ENCODE measurements at regions not wholly inside any gene's neighbourhood (a gene's known extent, or its start where the extent isn't known, plus 50 kb on each side); places are given as distances from the start of the nearest gene placed in this dataset.

- Histone ChIP-seq H3K4me3 (IDR thresholded peaks at IDR 0.05; ENCODE audit: insufficient read depth, low read depth, low read length) (no peak overlapping the region), H2AFZ (ENCODE audit: low read depth) (peak overlapping the region; percentile 18), H3K4me1 (ENCODE audit: low read depth, poor library complexity, severe bottlenecking) (peaks cover 13% of the 10 kb centered on the region), H3K79me2 (ENCODE audit: insufficient read depth, low read depth) (no peaks in the 10 kb centered on the region), H4K20me1 (ENCODE audit: insufficient read depth) (no peaks in the 10 kb centered on the region), H3K9ac (no peak overlapping the region), H3K27ac (no peak overlapping the region), H3K27me3 (ENCODE audit: insufficient read depth, low read depth) (no peaks in the 10 kb centered on the region), H3K4me2 (peak overlapping the region; percentile 52), H3K36me3 (ENCODE audit: insufficient read depth) (no peaks in the 10 kb centered on the region; the same call in 1 of the 2 replicates)
- TF ChIP-seq CTCF (conservative IDR thresholded peaks at IDR 0.05; ENCODE audit: low read depth, low read length): no peak
Measured at GRCh38 chr7:49692516-49692915, 80.9 kb upstream of the VWC2 start.

DNA sequence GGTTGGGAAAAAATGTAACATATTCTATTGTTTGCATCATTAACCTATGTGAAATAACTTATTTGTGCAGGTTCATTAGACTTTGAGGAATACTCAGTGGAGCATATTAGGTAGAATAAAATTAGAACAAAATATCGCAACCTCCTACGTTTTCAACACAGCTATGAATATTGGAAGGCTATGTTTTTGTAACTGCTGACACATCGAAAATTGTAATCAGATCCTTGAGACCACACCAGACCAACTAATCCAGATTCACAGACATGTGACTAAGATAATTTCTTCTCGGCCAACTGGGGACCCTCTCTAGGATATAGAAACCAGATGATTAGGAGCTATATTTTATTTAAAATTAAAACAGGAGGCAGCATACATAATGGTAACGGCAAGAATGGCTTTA, 77.5 kb upstream of the VWC2 start:
- Histone ChIP-seq H3K9ac (no peak overlapping the region), H3K4me2 (no peak overlapping the region), H3K79me2 (ENCODE audit: insufficient read depth, low read depth) (no peaks in the 10 kb centered on the region), H4K20me1 (ENCODE audit: insufficient read depth) (no peaks in the 10 kb centered on the region), H3K27me3 (ENCODE audit: insufficient read depth, low read depth) (no peaks in the 10 kb centered on the region), H2AFZ (ENCODE audit: low read depth) (no peak overlapping the region), H3K27ac (no peak overlapping the region), H3K36me3 (ENCODE audit: insufficient read depth) (no peaks in the 10 kb centered on the region; the same call in 1 of the 2 replicates), H3K4me1 (ENCODE audit: low read depth, poor library complexity, severe bottlenecking) (peaks cover 13% of the 10 kb centered on the region), H3K4me3 (IDR thresholded peaks at IDR 0.05; ENCODE audit: insufficient read depth, low read depth, low read length) (no peak overlapping the region)
- TF ChIP-seq CTCF (conservative IDR thresholded peaks at IDR 0.05; ENCODE audit: low read depth, low read length): no peak

DNA sequence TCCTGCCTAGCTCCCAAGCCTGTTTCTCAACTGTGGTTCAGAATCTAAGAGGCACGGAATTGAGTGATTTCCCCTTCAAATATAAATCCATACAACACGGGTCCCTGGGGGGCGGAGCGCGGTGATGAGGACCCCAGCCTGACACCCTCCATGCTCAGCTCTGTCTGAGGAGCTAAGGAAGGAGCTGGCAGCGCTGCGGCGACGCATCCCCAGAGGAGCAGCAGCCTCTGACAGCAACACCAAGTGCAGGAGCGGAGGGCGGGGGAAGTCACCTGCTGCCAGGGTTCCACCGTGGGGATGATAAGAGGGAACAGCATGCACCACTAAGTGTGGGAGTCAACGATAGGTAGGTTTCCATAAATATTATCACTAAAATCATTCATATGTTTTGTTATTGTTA, 72.6 kb upstream of the VWC2 start:
- no peaks in the 10 kb centered on the region for H4K20me1 ChIP-seq (ENCODE audit: insufficient read depth)
- H3K4me2 ChIP-seq: no peak overlapping the region
- H3K79me2 ChIP-seq (ENCODE audit: insufficient read depth, low read depth): no peaks in the 10 kb centered on the region
- no peak for TF ChIP-seq CTCF (conservative IDR thresholded peaks at IDR 0.05; ENCODE audit: low read depth, low read length)
- H3K27me3 ChIP-seq (ENCODE audit: insufficient read depth, low read depth): no peaks in the 10 kb centered on the region
- H3K4me3 ChIP-seq (IDR thresholded peaks at IDR 0.05; ENCODE audit: insufficient read depth, low read depth, low read length): no peak overlapping the region
- H3K27ac ChIP-seq: no peak overlapping the region
- no peak overlapping the region for H2AFZ ChIP-seq (ENCODE audit: low read depth)
- H3K36me3 ChIP-seq (ENCODE audit: insufficient read depth): no peaks in the 10 kb centered on the region
- no peaks in the 10 kb centered on the region for H3K4me1 ChIP-seq (ENCODE audit: low read depth, poor library complexity, severe bottlenecking)
- no peak overlapping the region for H3K9ac ChIP-seq

DNA sequence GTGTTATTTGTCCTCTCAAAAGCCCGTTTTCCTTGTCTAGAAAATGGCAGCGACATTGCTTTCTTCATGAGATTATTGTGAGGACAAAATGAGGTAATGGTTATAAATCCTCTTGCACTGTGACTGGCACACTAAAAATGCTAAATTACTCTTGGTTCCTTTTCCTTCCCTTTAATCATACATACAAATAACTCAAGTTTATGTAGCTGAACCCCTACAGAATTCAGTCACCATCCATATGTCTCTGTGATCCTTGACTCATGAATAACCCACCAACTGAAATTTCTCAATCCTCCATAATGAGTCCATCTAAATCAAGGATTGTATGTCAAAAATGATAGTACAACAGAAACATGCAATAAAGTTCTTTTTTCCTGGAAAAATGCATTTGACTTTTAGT, 71.3 kb upstream of the VWC2 start:
- no peaks in the 10 kb centered on the region for H3K36me3 ChIP-seq (ENCODE audit: insufficient read depth)
- no peak overlapping the region for H3K4me3 ChIP-seq (IDR thresholded peaks at IDR 0.05; ENCODE audit: insufficient read depth, low read depth, low read length)
- H3K27ac ChIP-seq: no peak overlapping the region
- TF ChIP-seq CTCF (conservative IDR thresholded peaks at IDR 0.05; ENCODE audit: low read depth, low read length): no peak
- no peaks in the 10 kb centered on the region for H3K27me3 ChIP-seq (ENCODE audit: insufficient read depth, low read depth)
- no peak overlapping the region for H3K9ac ChIP-seq
- H4K20me1 ChIP-seq (ENCODE audit: insufficient read depth): no peaks in the 10 kb centered on the region
- no peak overlapping the region for H3K4me2 ChIP-seq
- H3K79me2 ChIP-seq (ENCODE audit: insufficient read depth, low read depth): no peaks in the 10 kb centered on the region
- H3K4me1 ChIP-seq (ENCODE audit: low read depth, poor library complexity, severe bottlenecking): no peaks in the 10 kb centered on the region
- H2AFZ ChIP-seq (ENCODE audit: low read depth): no peak overlapping the region

All from KMS-11 (cell line).